Thyroid gland (tissue), 4 donors: ENCODE measurements at regions not wholly inside any gene's neighbourhood (a gene's known extent, or its start where the extent isn't known, plus 50 kb on each side); places are given as distances from the start of the nearest gene placed in this dataset.

Source experiments
- DNase-seq, 2 donors: peaks; one replicate each; pipeline ENCODE4 v3.0.0-alpha.2; 2019
- H3K27ac ChIP-seq, 3 donors: fragments of 200-600 bp; sonication (generic); 1 replicate in 2 of 3; 2 replicates in 1 of 3; pipeline ENCODE4 v1.5.1; 2016 to 2019; ENCODE audit warnings: mild to moderate bottlenecking in 1 of 3, moderate library complexity in 1 of 3
- H3K27me3 ChIP-seq: fragments of 200-600 bp; sonication (generic); one replicate; pipeline ENCODE4 v1.5.1; 2019
- H3K36me3 ChIP-seq, 2 donors: fragments of 200-600 bp; sonication (generic); one replicate each; pipeline ENCODE4 v1.5.1; 2016 to 2019
- H3K4me1 ChIP-seq, 2 donors: fragments of 200-600 bp; sonication (generic); one replicate each; pipeline ENCODE4 v1.5.1; 2017 to 2019
- H3K4me3 ChIP-seq, 3 donors: fragments of 200-600 bp; sonication (generic); replicated peaks in 1 of 3; 1 replicate in 2 of 3; 2 replicates in 1 of 3; pipeline ENCODE4 v1.5.1; 2016; ENCODE audit warnings: mild to moderate bottlenecking in 1 of 3
- H3K9me3 ChIP-seq: fragments of 200-600 bp; sonication (generic); one replicate; pipeline ENCODE4 v1.5.1; 2017
- CTCF ChIP-seq, 6 experiments: fragments of 200-600 bp in 3 of 6; fragments of 450-650 bp in 3 of 6; sonication (generic) in 3 of 6; IDR thresholded peaks; one replicate each; pipeline ENCODE4 v1.5.1; 2016 to 2019; ENCODE audit warnings: antibody characterized with exemption in 6 of 6, mild to moderate bottlenecking in 2 of 6, inconsistent platforms in 1 of 6, moderate library complexity in 1 of 6
- POLR2A ChIP-seq, 2 donors: fragments of 450-650 bp; IDR thresholded peaks; one replicate each; pipeline ENCODE4 v1.6.1; 2017; ENCODE audit warnings: antibody characterized with exemption in 2 of 2, mild to moderate bottlenecking in 2 of 2, moderate library complexity in 1 of 2
- WGBS, 2 donors: methylation state at CpG; one replicate each; pipeline ENCODE4 v1.1.5; 2017; 5-methylcytosine and 5-hydroxymethylcytosine counted together
- intact Hi-C: fragments of 100-400 bp; cut with DNase I; formaldehyde crosslinking; loops from one replicate; pipeline ENCODE4 v1.15.1; 2023

GRCh38 chr10:129005804-129006203, 461.2 kb upstream of the MGMT start:
- Histone ChIP-seq H3K27me3 (no peaks in the 10 kb centered on the region), H3K9me3 (no peaks in the 10 kb centered on the region), H3K4me3 (no peak overlapping the region), H3K27ac (no peak overlapping the region), H3K36me3 (no peaks in the 10 kb centered on the region), H3K4me1 (no peaks in the 10 kb centered on the region)
- TF ChIP-seq POLR2A (IDR thresholded peaks at IDR 0.05) (no peak), CTCF (IDR thresholded peaks at IDR 0.05) (no peak)
- DNase-seq, result no peak
- whole genome bisulfite sequencing, 2 donors, result 51 to 65% methylated on average over 3 of the region's 3 CpGs
- intact Hi-C loops, result no loop called here

GRCh38 chr10:129018511-129018910, 448.5 kb upstream of the MGMT start:
- H3K27me3 ChIP-seq, result no peaks in the 10 kb centered on the region
- no peak for DNase-seq
- no peaks in the 10 kb centered on the region for H3K36me3 ChIP-seq
- no peak overlapping the region for H3K27ac ChIP-seq
- intact Hi-C loops, result no loop called here
- H3K9me3 ChIP-seq, result no peaks in the 10 kb centered on the region
- TF ChIP-seq POLR2A (IDR thresholded peaks at IDR 0.05) (no peak), CTCF (IDR thresholded peaks at IDR 0.05) (no peak)
- WGBS, 2 donors, result 88 to 90% methylated on average over 6 of the region's 6 CpGs
- no peak overlapping the region for H3K4me3 ChIP-seq
- peaks cover 0 to 8% of the 10 kb centered on the region in 2 donors for H3K4me1 ChIP-seq

- Histone ChIP-seq H3K27ac (no peak overlapping the region), H3K4me1 (peaks cover 0 to 8% of the 10 kb centered on the region in 2 donors), H3K9me3 (no peaks in the 10 kb centered on the region), H3K27me3 (no peaks in the 10 kb centered on the region), H3K36me3 (no peaks in the 10 kb centered on the region), H3K4me3 (no peak overlapping the region)
- no peak for TF ChIP-seq POLR2A (IDR thresholded peaks at IDR 0.05)
- no peak for TF ChIP-seq CTCF (IDR thresholded peaks at IDR 0.05)
- DNase-seq, result no peak
- intact Hi-C loops, result no loop called here
- 67 to 72% methylated on average over 8 of the region's 8 CpGs for WGBS, 2 donors
Observed at GRCh38 chr10:129020651-129021330, 446.2 kb upstream of the MGMT start.

- Histone ChIP-seq H3K36me3 (no peaks in the 10 kb centered on the region), H3K27me3 (no peaks in the 10 kb centered on the region), H3K4me3 (no peak overlapping the region), H3K27ac (no peak overlapping the region), H3K4me1 (peaks cover 0 to 8% of the 10 kb centered on the region in 2 donors), H3K9me3 (no peaks in the 10 kb centered on the region)
- intact Hi-C loops, result no loop called here
- TF ChIP-seq CTCF (IDR thresholded peaks at IDR 0.05) (no peak), POLR2A (IDR thresholded peaks at IDR 0.05) (no peak)
- WGBS, 2 donors, result 34% methylated on average over 14 to 15 of the region's 18 CpGs
- peak; percentile 25 to 43 for DNase-seq
Observed at GRCh38 chr10:129021594-129022304, 445.3 kb upstream of the MGMT start.

GRCh38 chr10:129023082-129023481, 444.0 kb upstream of the MGMT start:
- no peak overlapping the region for H3K4me3 ChIP-seq
- H3K4me1 ChIP-seq, result peaks cover 0 to 8% of the 10 kb centered on the region in 2 donors
- H3K27ac ChIP-seq, result no peak overlapping the region
- no peaks in the 10 kb centered on the region for H3K27me3 ChIP-seq
- intact Hi-C loops, result no loop called here
- 84% methylated on average over 5 of the region's 5 CpGs for WGBS, 2 donors
- no peak for DNase-seq
- TF ChIP-seq POLR2A (IDR thresholded peaks at IDR 0.05), result no peak
- TF ChIP-seq CTCF (IDR thresholded peaks at IDR 0.05), result no peak
- H3K9me3 ChIP-seq, result no peaks in the 10 kb centered on the region
- no peaks in the 10 kb centered on the region for H3K36me3 ChIP-seq
